Thyroid gland (tissue), 4 donors: ENCODE measurements at regions not wholly inside any gene's neighbourhood (a gene's known extent, or its start where the extent isn't known, plus 50 kb on each side); places are given as distances from the start of the nearest gene placed in this dataset.

Experiments
- DNase-seq, 2 donors: peaks; one replicate each; pipeline ENCODE4 v3.0.0-alpha.2; 2019
- H3K27ac ChIP-seq, 3 donors: fragments of 200-600 bp; sonication (generic); 1 replicate in 2 of 3; 2 replicates in 1 of 3; pipeline ENCODE4 v1.5.1; 2016 to 2019; ENCODE audit warnings: mild to moderate bottlenecking in 1 of 3, moderate library complexity in 1 of 3
- H3K27me3 ChIP-seq: fragments of 200-600 bp; sonication (generic); one replicate; pipeline ENCODE4 v1.5.1; 2019
- H3K36me3 ChIP-seq, 2 donors: fragments of 200-600 bp; sonication (generic); one replicate each; pipeline ENCODE4 v1.5.1; 2016 to 2019
- H3K4me1 ChIP-seq, 2 donors: fragments of 200-600 bp; sonication (generic); one replicate each; pipeline ENCODE4 v1.5.1; 2017 to 2019
- H3K4me3 ChIP-seq, 3 donors: fragments of 200-600 bp; sonication (generic); replicated peaks in 1 of 3; 1 replicate in 2 of 3; 2 replicates in 1 of 3; pipeline ENCODE4 v1.5.1; 2016; ENCODE audit warnings: mild to moderate bottlenecking in 1 of 3
- H3K9me3 ChIP-seq: fragments of 200-600 bp; sonication (generic); one replicate; pipeline ENCODE4 v1.5.1; 2017
- CTCF ChIP-seq, 6 experiments: fragments of 200-600 bp in 3 of 6; fragments of 450-650 bp in 3 of 6; sonication (generic) in 3 of 6; IDR thresholded peaks; one replicate each; pipeline ENCODE4 v1.5.1; 2016 to 2019; ENCODE audit warnings: antibody characterized with exemption in 6 of 6, mild to moderate bottlenecking in 2 of 6, inconsistent platforms in 1 of 6, moderate library complexity in 1 of 6
- POLR2A ChIP-seq, 2 donors: fragments of 450-650 bp; IDR thresholded peaks; one replicate each; pipeline ENCODE4 v1.6.1; 2017; ENCODE audit warnings: antibody characterized with exemption in 2 of 2, mild to moderate bottlenecking in 2 of 2, moderate library complexity in 1 of 2
- WGBS, 2 donors: methylation state at CpG; one replicate each; pipeline ENCODE4 v1.1.5; 2017; 5-methylcytosine and 5-hydroxymethylcytosine counted together
- intact Hi-C: fragments of 100-400 bp; cut with DNase I; formaldehyde crosslinking; loops from one replicate; pipeline ENCODE4 v1.15.1; 2023

- no peak for TF ChIP-seq CTCF (IDR thresholded peaks at IDR 0.05)
- TF ChIP-seq POLR2A (IDR thresholded peaks at IDR 0.05) = no peak
- WGBS, 2 donors = 80 to 95% methylated on average over 7 to 10 of the region's 18 CpGs
- intact Hi-C loops = no loop called here
These were observed 957.8 kb upstream of the GJE1 start for GRCh38 chr6:141174932-141175331.

GRCh38 chr6:141173529-141173928, 959.2 kb upstream of the GJE1 start:
- TF ChIP-seq CTCF (IDR thresholded peaks at IDR 0.05) = no peak
- no peak for TF ChIP-seq POLR2A (IDR thresholded peaks at IDR 0.05)
- no peaks in the 10 kb centered on the region for H3K27me3 ChIP-seq
- no peak overlapping the region for H3K4me3 ChIP-seq
- no peaks in the 10 kb centered on the region for H3K36me3 ChIP-seq
- H3K4me1 ChIP-seq = no peaks in the 10 kb centered on the region
- H3K27ac ChIP-seq = no peak overlapping the region
- intact Hi-C loops = no loop called here
- no peak for DNase-seq
- H3K9me3 ChIP-seq = no peaks in the 10 kb centered on the region

More at GRCh38 chr6:141174932-141175331, 957.8 kb upstream of the GJE1 start:
- DNase-seq = no peak
- Histone ChIP-seq H3K4me3 (no peak overlapping the region), H3K27me3 (no peaks in the 10 kb centered on the region), H3K27ac (no peak overlapping the region), H3K4me1 (no peaks in the 10 kb centered on the region), H3K9me3 (no peaks in the 10 kb centered on the region), H3K36me3 (no peaks in the 10 kb centered on the region)

- WGBS, 2 donors = 85 to 92% methylated on average over 1 of the region's 1 CpG
- Histone ChIP-seq H3K9me3 (no peaks in the 10 kb centered on the region), H3K4me3 (no peak overlapping the region), H3K4me1 (peaks cover 15 to 16% of the 10 kb centered on the region in 2 donors), H3K36me3 (no peaks in the 10 kb centered on the region), H3K27me3 (no peaks in the 10 kb centered on the region), H3K27ac (no peak overlapping the region)
- DNase-seq = no peak
- intact Hi-C loops = no loop called here
- TF ChIP-seq CTCF (IDR thresholded peaks at IDR 0.05) = no peak
- TF ChIP-seq POLR2A (IDR thresholded peaks at IDR 0.05) = no peak
These were observed 963.3 kb upstream of the GJE1 start for GRCh38 chr6:141169419-141169818.

DNA sequence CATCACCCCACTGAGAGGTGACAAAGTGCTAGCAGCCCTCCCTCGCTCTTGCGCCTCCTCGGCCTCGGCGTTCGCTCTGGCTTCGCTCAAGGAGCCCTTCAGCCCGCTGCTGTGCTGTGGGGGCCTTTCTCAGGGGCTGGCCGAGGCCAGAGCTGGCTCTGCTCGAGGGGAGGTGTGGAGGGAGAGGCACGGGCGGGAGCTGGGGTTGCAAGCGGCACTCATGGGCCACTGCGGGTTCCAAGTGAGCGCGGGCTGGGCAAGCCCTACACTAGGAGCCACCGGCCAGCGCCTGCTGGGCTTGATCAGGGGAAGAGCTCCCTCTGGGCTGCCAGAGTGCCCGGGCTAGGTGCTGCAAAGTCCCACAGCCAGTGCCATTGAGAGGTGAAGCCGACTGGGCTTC, 964.8 kb upstream of the GJE1 start:
- intact Hi-C loops = no loop called here
- H3K27me3 ChIP-seq = no peaks in the 10 kb centered on the region
- no peaks in the 10 kb centered on the region for H3K9me3 ChIP-seq
- H3K4me3 ChIP-seq = no peak overlapping the region
- H3K27ac ChIP-seq = no peak overlapping the region
- no peaks in the 10 kb centered on the region for H3K36me3 ChIP-seq
- TF ChIP-seq CTCF (IDR thresholded peaks at IDR 0.05) (no peak), POLR2A (IDR thresholded peaks at IDR 0.05) (no peak)
- H3K4me1 ChIP-seq = peaks cover 19 to 23% of the 10 kb centered on the region in 2 donors
- 93 to 96% methylated on average over 13 to 16 of the region's 20 CpGs for WGBS, 2 donors
- DNase-seq = no peak

DNA sequence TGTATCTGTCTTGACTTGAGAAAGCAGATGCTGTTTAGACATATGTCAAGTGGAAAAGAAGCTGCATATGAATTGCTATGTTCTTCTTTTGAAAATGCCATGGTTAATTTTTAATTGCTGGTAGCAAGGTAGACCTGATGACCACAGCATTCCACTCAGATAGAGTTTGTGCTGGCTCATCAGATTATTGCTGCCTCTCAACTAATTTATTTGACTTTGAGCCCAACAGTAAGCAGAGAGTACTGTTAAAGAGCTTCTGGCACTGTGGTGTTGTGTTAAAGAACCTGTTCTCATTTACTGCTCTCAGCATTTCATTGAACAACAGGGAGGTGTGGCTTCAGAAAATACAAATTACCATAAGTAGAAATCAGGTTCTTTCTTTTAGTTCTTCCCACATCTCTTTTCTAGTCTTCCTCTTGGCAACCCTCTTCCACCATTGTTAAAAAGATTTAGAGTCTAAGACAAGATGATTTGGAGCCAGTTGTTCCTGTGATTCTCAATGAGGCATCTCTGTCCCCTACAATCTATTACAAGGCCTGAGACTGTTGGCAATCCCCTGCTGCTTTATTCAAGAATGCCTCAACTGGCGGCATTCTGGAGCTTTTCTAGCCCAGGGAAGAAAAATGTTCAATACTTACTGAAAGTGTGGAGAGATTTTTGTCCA, 967.6 kb upstream of the GJE1 start:
- WGBS, 2 donors = 60 to 82% methylated on average over 1 of the region's 1 CpG
- peak overlapping the region in 2 of 3 donors; percentile 59 to 78 for H3K27ac ChIP-seq
- DNase-seq = no peak
- H3K27me3 ChIP-seq = no peaks in the 10 kb centered on the region
- H3K36me3 ChIP-seq = no peaks in the 10 kb centered on the region
- no peaks in the 10 kb centered on the region for H3K9me3 ChIP-seq
- intact Hi-C loops = no loop called here
- H3K4me3 ChIP-seq = no peak overlapping the region
- TF ChIP-seq CTCF (IDR thresholded peaks at IDR 0.05) (peak in 1 of 6 experiments; percentile 16), POLR2A (IDR thresholded peaks at IDR 0.05) (no peak)
- H3K4me1 ChIP-seq = peaks cover 19 to 23% of the 10 kb centered on the region in 2 donors
